ENCODE measurements at regions not wholly inside any gene's neighbourhood (a gene's known extent, or its start where the extent isn't known, plus 50 kb on each side); places are given as distances from the start of the nearest gene placed in this dataset.

GRCh38 chr6:78530208-78530607 is 337.1 kb upstream of the IRAK1BP1 start:
- no peak for TF ChIP-seq CTCF (IDR thresholded peaks at IDR 0.05)
- TF ChIP-seq POLR2A (IDR thresholded peaks at IDR 0.05): no peak

All from breast epithelium (tissue), 3 donors.